Cardiac muscle cell (in vitro differentiated cells and primary cell): ENCODE measurements at regions not wholly inside any gene's neighbourhood (a gene's known extent, or its start where the extent isn't known, plus 50 kb on each side); places are given as distances from the start of the nearest gene placed in this dataset.

ENCODE experiments used
- DNase-seq, 2 donors: peaks; one replicate each; pipeline versions ENCODE4 v3.0.0 to v3.0.0-alpha.2; 2010 to 2017; ENCODE audit warnings: low read depth in 1 of 2, low spot score in 1 of 2
- H3K27ac ChIP-seq: fragments of 200-600 bp; sonication (generic); 2 replicates; pipeline ENCODE4 v1.5.1; 2016
- H3K27me3 ChIP-seq: fragments of 200-600 bp; sonication (generic); 2 replicates; pipeline ENCODE4 v1.6.0; 2016; ENCODE audit warnings: control low read depth
- H3K36me3 ChIP-seq: fragments of 200-600 bp; sonication (generic); 2 replicates; pipeline ENCODE4 v1.5.1; 2016; ENCODE audit warnings: control low read depth
- H3K4me1 ChIP-seq: fragments of 200-600 bp; sonication (generic); 2 replicates; pipeline ENCODE4 v1.8.1; 2017; ENCODE audit warnings: low read depth, mild to moderate bottlenecking, mixed run types
- H3K4me3 ChIP-seq: fragments of 200-600 bp; sonication (generic); 2 replicates; pipeline ENCODE4 v1.5.1; 2016; ENCODE audit warnings: mild to moderate bottlenecking
- H3K9me3 ChIP-seq: fragments of 200-600 bp; sonication (generic); 2 replicates; pipeline ENCODE4 v1.5.1; 2017; ENCODE audit warnings: low read depth, mild to moderate bottlenecking, control low read depth
- CTCF ChIP-seq: IDR thresholded peaks from 2 replicates; pipeline ENCODE4 v1.5.1; 2012; ENCODE audit warnings: low read depth, mild to moderate bottlenecking, low read length

- H3K9me3 ChIP-seq: no peaks in the 10 kb centered on the region
- H3K4me1 ChIP-seq: no peaks in the 10 kb centered on the region
- no peak for DNase-seq
- no peak overlapping the region for H3K27ac ChIP-seq
- H3K27me3 ChIP-seq: peaks cover 27% of the 10 kb centered on the region
- no peaks in the 10 kb centered on the region for H3K36me3 ChIP-seq
- TF ChIP-seq CTCF: no peak
- H3K4me3 ChIP-seq: no peak overlapping the region
These were observed 195.7 kb downstream of the GPX5 start for GRCh38 chr6:28721372-28721771.

- Histone ChIP-seq H3K27ac (no peak overlapping the region), H3K27me3 (peaks cover 41% of the 10 kb centered on the region), H3K4me3 (no peak overlapping the region), H3K9me3 (no peaks in the 10 kb centered on the region), H3K4me1 (no peaks in the 10 kb centered on the region), H3K36me3 (no peaks in the 10 kb centered on the region)
- no peak for DNase-seq
- TF ChIP-seq CTCF: no peak
These were observed 198.7 kb downstream of the GPX5 start for GRCh38 chr6:28724395-28724794.

DNA sequence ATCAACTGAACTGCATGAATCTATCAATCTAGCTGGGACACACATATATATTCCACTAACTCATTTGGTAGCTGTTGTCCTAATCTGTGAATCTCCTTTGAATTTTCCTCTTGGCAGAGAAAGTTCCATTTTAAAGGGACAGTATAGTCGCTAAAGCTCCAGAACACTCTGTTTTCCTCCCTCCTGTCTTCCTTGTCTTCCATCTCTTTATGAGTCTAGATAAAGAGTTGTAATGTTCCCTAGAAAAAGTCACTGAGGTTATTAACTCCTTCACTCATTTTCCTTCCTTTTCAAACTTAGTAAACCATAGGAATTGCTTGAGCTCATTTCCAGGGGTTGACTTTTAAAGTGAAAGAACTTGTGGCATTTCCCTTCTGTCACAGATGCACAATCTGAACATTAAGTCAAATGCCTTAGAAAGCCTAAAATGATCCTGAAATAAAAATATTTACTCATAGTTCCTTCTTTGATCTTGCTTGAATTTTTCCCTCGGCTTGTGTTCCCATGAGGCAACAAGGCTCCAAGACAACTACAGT is 198.4 kb downstream of the TRIM27 start:
- no peaks in the 10 kb centered on the region for H3K4me1 ChIP-seq
- no peaks in the 10 kb centered on the region for H3K9me3 ChIP-seq
- DNase-seq: no peak
- no peak for TF ChIP-seq CTCF
- H3K4me3 ChIP-seq: no peak overlapping the region
- H3K27ac ChIP-seq: no peak overlapping the region
- no peaks in the 10 kb centered on the region for H3K36me3 ChIP-seq
- H3K27me3 ChIP-seq: peaks cover 42% of the 10 kb centered on the region

DNA sequence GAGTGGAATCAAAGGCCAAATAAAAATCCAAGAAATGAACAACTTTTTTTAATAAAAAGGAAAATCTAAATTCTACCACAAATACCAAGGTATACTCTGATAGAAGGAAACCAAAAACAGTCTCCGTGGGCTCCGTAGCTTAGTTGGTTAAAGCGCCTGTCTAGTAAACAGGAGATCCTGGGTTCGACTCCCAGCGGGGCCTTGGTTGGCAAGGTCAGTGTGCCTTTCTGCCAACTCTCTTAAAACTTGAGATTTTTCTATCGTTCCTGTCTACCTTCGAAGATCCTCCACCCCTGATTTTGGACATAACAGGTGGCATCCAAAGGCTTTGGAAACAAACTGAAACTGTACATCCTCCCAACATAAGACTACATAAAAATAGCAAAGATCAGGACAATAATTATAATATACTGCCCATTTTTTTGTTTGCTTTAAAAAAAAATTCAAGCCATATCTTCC is 197.9 kb downstream of the TRIM27 start:
- no peak for TF ChIP-seq CTCF
- no peaks in the 10 kb centered on the region for H3K36me3 ChIP-seq
- H3K9me3 ChIP-seq: no peaks in the 10 kb centered on the region
- DNase-seq: no peak
- no peak overlapping the region for H3K27ac ChIP-seq
- no peak overlapping the region for H3K4me3 ChIP-seq
- no peaks in the 10 kb centered on the region for H3K4me1 ChIP-seq
- peaks cover 42% of the 10 kb centered on the region for H3K27me3 ChIP-seq

DNA sequence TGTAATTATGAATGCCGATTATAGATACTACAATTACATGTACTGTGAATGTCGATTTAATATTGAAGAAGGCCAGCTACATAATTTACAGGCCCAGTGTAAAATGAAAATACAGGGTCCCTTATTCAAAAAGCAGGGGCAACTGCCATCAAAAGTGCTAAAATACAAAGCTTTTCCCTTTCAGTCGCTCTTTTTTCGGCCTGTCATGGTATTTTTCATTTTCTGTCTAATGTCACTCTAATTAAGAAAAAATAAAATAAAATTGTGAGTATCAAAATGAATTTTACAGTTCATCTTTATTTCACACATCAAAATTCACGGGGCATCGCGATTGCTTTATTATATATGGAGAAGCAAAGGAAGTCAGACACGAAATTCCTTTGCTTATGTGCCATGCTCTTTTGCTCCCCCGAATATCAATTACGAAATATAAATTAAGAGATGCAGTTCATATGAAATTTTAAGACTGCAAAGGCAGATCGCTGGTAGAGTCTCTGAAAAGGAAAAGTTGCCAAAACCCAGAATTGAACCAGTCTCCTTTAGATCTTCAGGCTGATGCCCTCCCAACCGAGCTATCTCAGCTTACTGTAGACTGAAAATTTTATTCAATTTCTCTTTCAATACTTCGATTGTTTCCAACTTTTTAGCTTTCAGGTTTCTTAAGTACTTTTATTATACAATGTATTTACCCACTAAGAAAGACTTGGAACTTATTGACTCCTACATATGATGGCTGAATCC is 197.0 kb downstream of the TRIM27 start:
- H3K4me1 ChIP-seq: no peaks in the 10 kb centered on the region
- no peak for TF ChIP-seq CTCF

More for the DNA sequence above, 197.0 kb downstream of the TRIM27 start:
- H3K27me3 ChIP-seq: peaks cover 45% of the 10 kb centered on the region
- H3K9me3 ChIP-seq: no peaks in the 10 kb centered on the region
- H3K27ac ChIP-seq: no peak overlapping the region
- DNase-seq: no peak
- H3K4me3 ChIP-seq: no peak overlapping the region
- no peaks in the 10 kb centered on the region for H3K36me3 ChIP-seq
